ENCODE measurements at regions not wholly inside any gene's neighbourhood (a gene's known extent, or its start where the extent isn't known, plus 50 kb on each side); places are given as distances from the start of the nearest gene placed in this dataset.
"Not testable (repeated sequence)": the region's sequence is repeated elsewhere in the genome, so short reads cannot be mapped to it uniquely, and the experiment has no call there.

DNA sequence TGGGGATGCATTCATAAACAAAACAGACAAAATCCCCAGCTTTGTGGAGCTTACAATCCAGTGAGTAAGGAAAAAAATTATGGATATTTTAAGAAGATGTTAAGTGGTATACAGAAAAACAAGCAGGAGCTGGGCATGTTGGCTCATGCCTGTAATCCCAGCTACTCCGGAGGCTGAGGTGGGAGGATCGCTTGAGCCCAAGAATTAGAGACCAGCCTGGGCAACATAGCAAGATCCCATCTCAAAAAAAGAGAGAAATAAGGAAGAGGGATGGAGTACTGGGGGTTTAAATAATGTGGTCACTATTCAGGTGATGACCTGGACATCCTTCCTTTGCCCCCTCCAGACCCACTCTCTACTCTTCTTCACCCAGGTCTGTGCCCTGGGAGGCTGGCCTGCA lies 55.0 kb upstream of the MDGA1 start:
- FAIRE-seq: no peak
- TF ChIP-seq, protein P1, sequence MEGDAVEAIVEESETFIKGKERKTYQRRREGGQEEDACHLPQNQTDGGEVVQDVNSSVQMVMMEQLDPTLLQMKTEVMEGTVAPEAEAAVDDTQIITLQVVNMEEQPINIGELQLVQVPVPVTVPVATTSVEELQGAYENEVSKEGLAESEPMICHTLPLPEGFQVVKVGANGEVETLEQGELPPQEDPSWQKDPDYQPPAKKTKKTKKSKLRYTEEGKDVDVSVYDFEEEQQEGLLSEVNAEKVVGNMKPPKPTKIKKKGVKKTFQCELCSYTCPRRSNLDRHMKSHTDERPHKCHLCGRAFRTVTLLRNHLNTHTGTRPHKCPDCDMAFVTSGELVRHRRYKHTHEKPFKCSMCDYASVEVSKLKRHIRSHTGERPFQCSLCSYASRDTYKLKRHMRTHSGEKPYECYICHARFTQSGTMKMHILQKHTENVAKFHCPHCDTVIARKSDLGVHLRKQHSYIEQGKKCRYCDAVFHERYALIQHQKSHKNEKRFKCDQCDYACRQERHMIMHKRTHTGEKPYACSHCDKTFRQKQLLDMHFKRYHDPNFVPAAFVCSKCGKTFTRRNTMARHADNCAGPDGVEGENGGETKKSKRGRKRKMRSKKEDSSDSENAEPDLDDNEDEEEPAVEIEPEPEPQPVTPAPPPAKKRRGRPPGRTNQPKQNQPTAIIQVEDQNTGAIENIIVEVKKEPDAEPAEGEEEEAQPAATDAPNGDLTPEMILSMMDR (IDR thresholded peaks at IDR 0.05): no peak
- H3K36me3 ChIP-seq: no peaks in the 10 kb centered on the region
- H3K4me3 ChIP-seq: no peak overlapping the region
- H3K9me3 ChIP-seq: no peaks in the 10 kb centered on the region
- H3K4me1 ChIP-seq: no peaks in the 10 kb centered on the region
- H3K27ac ChIP-seq: no peak overlapping the region
- 92 to 93% methylated on average over 2 of the region's 2 CpGs for WGBS, 2 donors
- H3K27me3 ChIP-seq: no peaks in the 10 kb centered on the region
- no peak for ATAC-seq
- intact Hi-C loops (cut with DNase I): no loop called here
- DNase-seq: no peak

DNA sequence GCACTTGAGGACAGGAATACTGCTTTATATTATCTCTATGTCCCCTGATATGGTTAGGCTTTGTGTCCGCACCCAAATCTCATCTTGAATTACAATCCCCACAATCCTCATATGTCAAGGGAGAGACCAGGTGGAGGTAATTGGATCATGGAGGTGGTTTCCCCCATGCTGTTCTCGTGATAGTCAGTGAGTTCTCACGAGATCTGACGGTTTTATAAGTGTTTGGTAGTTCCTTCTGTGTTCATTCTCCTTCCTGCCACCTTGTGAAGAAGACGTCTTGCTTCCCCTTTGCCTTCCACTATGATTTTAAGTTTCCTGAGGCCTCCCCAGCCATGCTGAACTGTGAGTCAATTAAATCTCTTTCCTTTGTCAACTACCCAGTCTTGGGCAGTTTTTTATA lies 51.7 kb upstream of the MDGA1 start:
- WGBS, 2 donors: 60 to 62% methylated on average over 5 of the region's 5 CpGs
- DNase-seq; H3K9me3 ChIP-seq; FAIRE-seq; intact Hi-C loops (cut with DNase I); H3K27ac ChIP-seq; H3K4me3 ChIP-seq; H3K4me1 ChIP-seq; H3K36me3 ChIP-seq; ATAC-seq; H3K27me3 ChIP-seq: not testable (repeated sequence)

DNA sequence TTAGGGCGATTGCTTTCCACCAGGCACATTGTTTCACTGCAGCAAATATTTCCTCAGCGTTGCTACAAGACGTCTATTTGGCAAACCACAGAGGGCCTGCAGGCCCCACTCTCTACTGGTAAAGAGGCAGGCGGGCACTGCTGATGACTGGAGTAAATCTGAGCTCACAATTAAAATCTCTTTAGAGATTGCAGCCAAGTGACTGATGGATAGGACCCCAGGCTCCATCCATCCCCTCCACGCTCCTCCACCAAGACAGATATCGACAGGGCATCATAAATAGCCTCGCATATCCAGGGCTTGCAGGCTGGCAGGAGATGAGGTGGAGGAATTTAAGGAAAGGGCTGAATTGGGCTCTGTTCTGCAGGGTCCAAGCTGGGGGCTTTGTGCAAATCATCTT lies 50.4 kb upstream of the MDGA1 start:
- peaks cover 0 to under 1% (median 0%) of the 10 kb centered on the region in 3 donors for H3K4me1 ChIP-seq
- H3K27ac ChIP-seq: no peak overlapping the region
- FAIRE-seq (no peak), DNase-seq (no peak), ATAC-seq (no peak)
- intact Hi-C loops (cut with DNase I): no loop called here
- no peak overlapping the region for H3K4me3 ChIP-seq
- H3K9me3 ChIP-seq: no peaks in the 10 kb centered on the region
- WGBS, 2 donors: 80 to 86% methylated on average over 7 of the region's 7 CpGs
- no peaks in the 10 kb centered on the region for H3K36me3 ChIP-seq
- TF ChIP-seq, protein P1 (IDR thresholded peaks at IDR 0.05): no peak
- H3K27me3 ChIP-seq: no peaks in the 10 kb centered on the region
